Lower leg skin (tissue), 3 donors: ENCODE measurements at regions not wholly inside any gene's neighbourhood (a gene's known extent, or its start where the extent isn't known, plus 50 kb on each side); places are given as distances from the start of the nearest gene placed in this dataset.

Experiments used
- CTCF ChIP-seq, 3 donors: fragments of 450-650 bp; IDR thresholded peaks; one replicate each; pipeline ENCODE4 v1.5.1; 2016; ENCODE audit warnings: antibody characterized with exemption in 3 of 3, mild to moderate bottlenecking in 3 of 3, moderate library complexity in 2 of 3
- POLR2A ChIP-seq, 2 donors: fragments of 450-650 bp; IDR thresholded peaks; one replicate each; pipeline ENCODE4 v1.6.1; 2016 to 2017; ENCODE audit warnings: antibody characterized with exemption in 2 of 2, mild to moderate bottlenecking in 1 of 2, moderate library complexity in 1 of 2

DNA sequence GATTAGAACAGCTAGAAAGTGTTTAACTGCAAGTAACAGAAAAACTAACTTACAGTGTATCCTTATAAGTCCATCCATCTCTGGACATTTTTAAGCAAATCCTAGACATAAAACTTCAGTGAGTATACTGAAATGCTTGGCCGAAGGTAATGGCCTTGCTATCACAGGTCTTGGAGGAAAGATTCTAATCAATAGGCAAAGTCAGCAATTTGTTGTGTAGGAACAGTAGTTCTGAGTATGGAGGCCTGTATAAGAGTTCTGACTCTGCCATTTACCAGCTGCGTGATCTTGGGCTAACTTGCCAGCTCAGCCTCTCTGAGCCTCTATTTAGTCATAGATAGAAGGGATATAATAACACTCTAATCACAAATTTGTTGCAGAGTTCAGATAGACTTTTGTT lies 328.1 kb downstream of the IL20RB start:
- TF ChIP-seq CTCF (IDR thresholded peaks at IDR 0.05) (no peak), POLR2A (IDR thresholded peaks at IDR 0.05) (no peak)
